ENCODE measurements at regions not wholly inside any gene's neighbourhood (a gene's known extent, or its start where the extent isn't known, plus 50 kb on each side); places are given as distances from the start of the nearest gene placed in this dataset.

- TF ChIP-seq POLR2A (IDR thresholded peaks at IDR 0.05; ENCODE audit: low read length) (no peak), GATA1 (IDR thresholded peaks at IDR 0.05; ENCODE audit: low read depth, low read length) (no peak)
These were observed 68.1 kb upstream of the OTUD4 start for GRCh38 chr4:145248502-145248901.
